HK-2 (cell line): ENCODE measurements at regions not wholly inside any gene's neighbourhood (a gene's known extent, or its start where the extent isn't known, plus 50 kb on each side); places are given as distances from the start of the nearest gene placed in this dataset.

Source experiments
- DNase-seq: peaks from one replicate; pipeline ENCODE4 v3.0.0-alpha.2; 2018; ENCODE audit not compliant: unreplicated experiment

DNA sequence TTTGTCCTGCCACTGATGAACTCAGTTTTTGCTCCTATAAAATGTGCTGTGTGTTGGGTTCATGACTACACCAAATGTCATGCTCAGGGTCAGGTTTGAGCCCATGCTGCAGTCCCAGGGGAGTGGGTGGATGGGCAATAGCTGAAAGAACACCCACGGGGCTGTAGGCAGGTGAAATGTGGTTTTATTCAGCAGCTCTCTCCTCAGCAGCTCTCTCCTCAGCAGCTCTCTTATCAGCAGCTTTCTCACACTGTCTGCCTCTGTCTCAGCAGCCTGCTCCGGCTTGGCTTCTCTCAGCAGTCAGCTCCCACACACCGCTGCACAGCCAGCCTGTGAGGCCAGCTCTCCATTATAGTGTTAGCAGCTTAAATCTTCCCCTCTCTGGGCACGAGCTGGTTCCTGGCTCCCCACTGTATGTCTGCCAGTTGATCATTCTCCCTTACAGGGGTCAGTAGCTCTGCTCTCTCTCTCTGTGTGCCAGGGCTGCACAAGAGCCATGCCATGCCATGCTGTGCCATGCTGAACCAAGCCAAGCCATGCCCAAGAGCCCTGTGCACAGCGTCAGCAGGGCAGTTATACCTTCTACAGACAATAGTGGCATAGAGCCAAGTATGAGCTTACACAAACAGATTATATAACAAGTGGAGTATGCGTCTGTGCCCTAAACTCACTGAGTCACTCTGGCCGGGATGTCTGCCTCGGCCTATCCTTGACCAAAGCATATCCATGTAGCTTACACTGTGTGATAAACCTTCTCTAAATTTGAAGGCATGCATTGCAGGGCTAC lies 303.3 kb upstream of the TMPO start:
- DNase-seq, result no peak

DNA sequence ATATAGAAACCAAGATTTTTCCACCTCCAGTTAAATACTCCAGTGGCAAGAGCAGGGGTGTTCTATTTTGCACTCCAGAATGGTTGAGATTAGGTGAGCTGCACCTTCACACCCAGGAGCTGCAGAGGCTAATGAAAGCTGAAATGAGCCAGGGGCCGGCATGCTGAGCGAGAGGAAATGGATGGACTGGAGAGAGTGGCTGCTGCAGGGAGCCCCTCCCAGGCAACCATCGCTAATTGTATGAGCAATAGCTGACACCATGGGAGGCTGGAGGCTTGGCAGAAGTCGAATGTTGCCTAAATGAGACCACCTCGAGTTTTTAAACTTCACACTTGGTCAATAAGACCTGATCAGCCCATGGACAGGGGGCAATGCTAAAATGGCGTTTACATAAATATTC lies 301.8 kb upstream of the TMPO start:
- no peak for DNase-seq

DNA sequence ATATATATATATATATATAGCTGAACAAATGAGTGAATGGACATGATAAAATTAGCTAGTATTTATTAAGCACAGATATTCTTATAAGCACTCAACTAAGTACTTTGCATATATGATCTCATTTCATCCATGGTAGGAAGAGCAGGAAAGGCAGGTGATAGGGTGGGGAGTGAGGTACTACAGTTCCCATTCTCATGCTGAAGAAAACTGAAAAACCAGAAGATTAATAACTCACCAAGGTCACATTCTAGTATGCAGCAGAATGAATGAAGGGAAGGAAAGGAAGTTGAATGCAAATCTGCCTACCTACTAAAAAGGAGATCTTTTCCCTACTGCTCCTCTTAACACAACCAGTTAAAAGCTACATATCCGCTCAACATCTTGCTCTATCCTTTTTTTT lies 298.1 kb upstream of the TMPO start:
- DNase-seq, result no peak

DNA sequence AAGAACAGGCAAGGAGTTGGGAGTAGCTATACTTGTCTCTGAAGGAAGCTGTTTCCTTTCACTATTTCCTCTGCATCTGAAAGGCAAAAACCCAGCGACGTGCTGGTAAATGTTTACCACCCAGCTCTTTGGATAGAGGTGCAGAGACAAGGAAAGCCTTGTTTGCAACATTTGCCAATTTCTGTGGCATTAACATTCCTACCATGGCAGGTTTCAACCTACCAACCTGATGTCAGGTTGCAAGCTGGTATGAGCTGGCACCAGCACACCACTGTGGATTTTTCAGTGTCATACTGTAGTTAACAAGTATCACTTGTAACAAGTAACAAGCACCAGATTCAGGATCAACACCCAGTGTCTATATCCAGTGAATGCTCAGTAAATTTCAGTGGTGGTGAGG lies 294.8 kb upstream of the TMPO start:
- no peak for DNase-seq

DNA sequence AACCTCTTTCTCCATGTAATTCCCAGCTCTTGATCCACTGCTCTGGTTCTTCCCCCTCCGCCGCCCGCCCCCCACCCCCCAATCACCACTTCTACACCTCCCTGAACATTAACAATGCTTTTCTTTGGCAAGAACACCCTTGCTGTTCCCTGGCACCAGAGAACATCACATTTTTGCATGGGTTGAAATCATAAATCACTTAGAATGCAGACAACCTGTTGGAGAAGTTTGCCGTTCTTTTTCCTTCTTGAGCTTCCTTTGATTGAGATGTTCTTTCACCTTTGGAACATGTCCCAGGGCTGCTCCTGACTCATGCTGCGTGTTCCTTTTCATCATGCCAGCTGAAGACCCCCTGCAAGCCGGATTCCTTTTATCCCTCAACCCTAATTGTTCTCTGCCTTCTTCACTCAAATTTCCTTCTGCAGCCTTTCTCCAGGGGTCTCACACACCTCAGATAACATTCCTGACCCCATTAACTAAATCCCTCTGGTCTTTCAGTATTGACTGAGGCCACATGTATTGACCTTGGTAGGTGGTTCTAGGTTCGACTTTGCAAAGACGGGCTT lies 294.1 kb upstream of the TMPO start:
- no peak for DNase-seq

DNA sequence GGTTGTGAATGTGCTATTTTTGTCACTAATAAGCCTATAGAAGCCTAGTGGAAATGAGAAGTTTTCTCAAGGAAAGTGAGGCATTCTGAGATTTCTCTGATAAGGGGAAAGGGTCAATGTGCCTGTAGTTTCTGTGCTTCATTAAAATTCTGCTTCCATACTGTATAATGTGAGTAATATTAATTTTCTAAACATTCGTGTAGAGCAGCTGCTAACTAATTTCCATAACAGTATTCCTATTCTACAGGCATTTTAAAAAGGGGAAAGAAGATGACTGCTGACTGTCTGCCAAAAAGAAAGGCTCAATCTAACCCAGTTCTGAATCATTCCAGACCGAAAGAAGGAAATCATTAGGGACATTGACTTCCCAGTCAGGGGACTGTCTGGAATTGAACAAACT lies 293.3 kb upstream of the TMPO start:
- DNase-seq, result no peak

DNA sequence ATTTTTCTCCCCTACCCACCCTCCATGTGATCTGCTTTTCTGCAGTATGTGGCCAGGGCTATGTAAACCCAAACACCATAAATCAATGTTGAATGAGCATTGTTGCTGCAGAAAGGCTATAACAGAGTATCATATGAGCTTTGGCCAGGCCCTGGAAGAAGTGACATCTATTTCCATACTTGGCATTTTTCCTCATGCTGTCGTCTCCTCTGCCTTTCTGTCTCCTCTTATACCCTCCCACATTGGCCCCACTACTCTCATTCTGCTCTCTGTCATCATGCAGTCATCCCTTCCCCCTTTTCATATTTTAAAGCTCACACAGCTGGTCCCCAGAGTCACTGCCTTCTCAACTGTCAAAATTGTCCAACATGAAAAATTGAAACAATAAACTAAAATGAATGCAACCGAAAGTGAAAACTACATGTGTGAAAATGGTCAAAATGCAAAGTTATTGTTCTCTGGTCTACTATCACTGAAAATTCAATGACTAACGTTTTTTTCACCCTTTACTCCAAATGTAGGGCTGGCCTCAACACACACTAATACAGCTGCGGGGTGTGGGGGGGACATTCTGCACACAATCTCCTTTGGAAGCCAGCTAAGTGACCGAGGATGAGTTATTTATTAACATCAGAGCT lies 290.7 kb upstream of the TMPO start:
- no peak for DNase-seq

DNA sequence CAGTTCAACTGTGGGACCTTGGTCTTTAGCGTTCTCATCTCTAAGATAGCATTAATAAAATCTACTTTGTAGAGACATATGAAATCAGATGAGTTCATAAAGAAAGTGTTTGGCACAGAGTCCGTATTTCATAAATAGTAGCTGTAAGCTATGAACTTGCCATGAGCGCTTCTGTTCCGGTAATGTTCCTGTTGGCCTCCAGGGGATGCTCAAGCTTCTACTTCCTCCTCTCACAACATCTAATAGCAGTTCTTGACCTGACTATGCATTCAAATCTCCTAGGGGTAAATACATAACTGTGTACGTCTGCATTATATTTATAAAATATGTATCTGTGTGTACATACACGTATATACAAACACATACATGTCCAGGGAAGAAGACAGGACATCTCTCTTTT lies 288.2 kb upstream of the TMPO start:
- no peak for DNase-seq

DNA sequence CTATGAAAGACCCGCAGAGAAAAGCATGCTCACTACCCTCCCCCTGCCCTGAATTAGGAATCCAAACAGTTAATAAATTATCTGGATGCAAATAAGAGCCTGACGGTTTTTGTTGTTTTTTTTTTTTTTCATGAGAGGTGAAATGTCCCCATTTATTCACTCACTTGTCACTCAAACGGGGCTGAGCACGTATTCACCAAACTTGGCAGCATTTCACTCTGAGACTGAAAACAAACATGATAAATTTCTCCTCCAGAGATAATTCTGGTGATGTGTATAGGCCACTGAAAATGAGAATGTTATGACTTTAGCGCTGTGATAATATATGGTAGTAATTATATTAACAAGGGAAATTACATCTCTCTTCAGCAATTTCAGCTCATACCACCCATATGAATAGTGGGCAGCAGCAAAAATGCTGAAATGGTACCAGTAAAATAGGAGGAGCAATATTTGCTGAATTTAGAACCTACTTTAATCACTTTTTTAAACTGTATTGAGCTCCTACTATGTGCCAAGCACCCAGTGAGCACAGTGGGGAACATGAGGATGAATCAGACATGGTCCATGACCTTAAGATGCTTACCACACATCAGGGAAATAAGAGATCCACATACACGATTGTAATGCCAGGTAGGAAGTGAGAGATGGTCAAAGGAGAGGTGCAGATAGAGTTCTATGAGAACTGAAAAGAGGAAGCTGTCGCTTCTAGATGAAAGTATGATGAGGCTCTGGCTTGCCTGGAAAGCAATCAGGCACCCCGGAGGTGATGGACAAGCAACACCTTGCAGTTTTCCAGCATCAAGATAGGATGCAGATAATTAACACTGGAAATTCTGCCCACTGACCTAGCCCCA lies 286.5 kb upstream of the TMPO start:
- no peak for DNase-seq

DNA sequence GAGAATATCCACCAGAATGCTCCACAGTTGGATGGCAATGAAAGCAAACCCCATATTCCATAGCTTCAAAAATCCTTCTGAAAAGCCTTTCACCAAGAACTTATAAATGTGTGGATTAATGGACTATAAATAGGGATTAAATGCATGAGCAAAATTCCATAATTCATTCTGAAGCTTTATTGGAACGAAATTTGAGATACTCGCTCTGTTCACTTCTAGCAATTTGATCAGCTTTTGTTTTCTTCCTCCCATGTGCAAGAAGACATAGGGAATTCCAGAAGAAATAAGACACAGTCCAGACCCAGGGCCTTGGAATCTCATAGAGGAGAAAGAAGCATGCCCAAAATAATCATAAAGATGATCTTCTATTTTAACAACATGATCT lies 285.9 kb upstream of the TMPO start:
- DNase-seq, result no peak

DNA sequence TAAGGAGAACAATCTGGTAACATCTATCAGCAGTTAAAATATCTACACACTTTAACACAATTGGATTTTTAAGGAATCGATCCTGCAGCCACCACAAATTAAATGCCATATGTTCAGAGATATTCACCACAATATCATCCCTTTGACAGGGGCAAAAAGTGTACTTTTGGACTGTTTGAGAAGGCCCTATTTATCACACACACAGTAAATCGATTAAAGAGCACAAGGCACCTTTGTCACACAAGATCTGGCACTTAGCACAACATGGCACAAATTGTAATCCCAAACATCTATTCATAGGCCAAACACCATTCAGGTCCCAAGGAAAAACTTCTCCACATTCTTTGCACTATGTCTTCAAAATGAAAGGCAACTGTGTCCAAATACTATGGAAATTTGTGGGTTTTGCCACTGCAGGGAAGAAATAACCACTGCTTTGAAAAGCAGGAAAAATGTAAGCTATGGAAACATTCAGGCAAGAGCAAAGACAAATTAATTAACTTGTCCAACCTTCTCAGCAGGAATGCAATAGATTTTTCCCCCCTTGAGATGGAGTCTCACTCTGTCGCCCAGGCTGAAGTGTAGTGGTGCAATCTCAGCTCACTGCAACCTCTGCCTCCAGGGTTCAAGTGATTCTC lies 282.5 kb upstream of the TMPO start:
- no peak for DNase-seq

DNA sequence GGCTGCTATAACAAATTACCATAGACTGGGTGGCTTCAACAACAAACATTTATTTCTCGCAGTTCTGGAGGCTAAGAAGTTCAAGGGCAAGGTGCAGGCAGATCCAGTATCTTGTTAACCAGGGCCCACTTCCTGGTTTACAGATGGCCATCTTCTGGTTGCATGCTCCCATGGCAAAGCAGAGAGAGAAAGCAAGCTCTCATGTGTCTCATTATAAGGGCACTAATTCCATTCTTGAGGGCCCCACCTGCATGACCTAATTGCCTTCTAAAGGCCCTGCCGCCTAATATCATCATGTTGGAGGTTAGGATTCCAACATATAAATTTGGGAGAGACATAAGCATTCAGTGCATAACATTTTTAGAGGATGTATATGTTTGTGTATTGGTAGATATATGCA lies 280.1 kb upstream of the TMPO start:
- DNase-seq, result no peak

DNA sequence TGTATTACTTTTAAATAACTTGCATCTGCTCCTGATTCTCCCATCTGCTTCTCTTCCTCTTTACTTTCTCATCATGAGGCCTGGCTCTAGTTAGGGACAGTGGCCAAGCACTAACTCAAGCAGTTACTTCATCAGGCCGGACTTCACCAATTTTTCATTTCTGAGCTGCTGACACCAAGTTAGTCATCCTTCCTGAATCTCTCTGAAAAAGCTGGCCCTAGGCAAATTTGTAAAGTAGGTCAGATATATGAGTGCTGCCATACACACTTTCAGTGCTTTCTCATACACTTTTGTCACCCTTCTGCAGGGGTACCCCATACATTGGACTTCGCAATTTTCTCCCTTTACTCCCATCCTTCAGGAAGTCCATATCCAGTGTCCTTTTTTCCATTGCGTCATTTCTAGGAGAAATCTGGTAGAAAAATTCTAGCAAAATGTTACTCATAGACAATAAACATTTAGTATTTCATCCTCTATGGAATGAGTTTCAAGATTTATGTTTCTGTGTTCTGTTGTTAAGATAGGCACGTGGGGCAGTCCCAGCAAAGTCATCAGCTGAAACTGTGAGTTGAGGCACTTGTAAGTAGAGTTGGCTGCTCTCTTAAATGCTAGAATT lies 276.8 kb upstream of the TMPO start:
- DNase-seq, result no peak

DNA sequence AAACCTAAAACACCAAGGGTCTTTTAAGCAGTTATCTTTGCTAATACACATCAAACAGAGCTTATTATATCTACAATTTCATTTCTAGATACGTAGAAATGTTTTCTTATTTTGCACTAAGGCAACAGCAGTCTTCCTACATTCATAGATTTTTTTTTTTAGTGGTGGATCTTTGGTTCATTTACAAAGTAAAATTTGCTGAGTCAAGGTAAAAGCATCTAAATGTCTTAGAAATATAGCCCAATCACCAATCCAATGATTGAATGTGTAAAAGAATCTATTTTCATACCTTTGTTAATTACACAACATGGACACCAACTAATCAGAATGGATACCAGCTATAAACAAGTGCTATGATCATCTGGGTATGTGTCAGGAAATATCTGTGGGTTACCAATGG lies 272.2 kb upstream of the TMPO start:
- DNase-seq, result no peak

DNA sequence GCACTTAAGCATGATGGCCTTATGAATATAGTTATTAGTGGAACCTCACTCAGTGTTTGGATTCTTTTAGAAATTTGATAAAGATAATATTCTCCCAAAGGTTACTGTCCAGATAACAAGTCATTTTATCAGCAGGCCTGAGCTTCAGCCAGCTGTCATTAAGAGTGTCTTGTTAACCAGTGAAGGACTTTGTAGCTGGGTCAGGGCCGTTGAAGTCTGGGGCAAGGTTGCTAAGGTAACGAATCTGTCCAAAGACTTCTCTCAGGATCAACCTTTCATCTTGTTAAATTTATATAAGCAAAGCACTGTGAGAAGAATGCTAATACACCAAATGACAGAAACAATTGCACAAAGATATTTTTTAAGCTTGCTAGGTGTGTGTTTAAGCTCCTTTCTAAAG lies 271.3 kb upstream of the TMPO start:
- no peak for DNase-seq

DNA sequence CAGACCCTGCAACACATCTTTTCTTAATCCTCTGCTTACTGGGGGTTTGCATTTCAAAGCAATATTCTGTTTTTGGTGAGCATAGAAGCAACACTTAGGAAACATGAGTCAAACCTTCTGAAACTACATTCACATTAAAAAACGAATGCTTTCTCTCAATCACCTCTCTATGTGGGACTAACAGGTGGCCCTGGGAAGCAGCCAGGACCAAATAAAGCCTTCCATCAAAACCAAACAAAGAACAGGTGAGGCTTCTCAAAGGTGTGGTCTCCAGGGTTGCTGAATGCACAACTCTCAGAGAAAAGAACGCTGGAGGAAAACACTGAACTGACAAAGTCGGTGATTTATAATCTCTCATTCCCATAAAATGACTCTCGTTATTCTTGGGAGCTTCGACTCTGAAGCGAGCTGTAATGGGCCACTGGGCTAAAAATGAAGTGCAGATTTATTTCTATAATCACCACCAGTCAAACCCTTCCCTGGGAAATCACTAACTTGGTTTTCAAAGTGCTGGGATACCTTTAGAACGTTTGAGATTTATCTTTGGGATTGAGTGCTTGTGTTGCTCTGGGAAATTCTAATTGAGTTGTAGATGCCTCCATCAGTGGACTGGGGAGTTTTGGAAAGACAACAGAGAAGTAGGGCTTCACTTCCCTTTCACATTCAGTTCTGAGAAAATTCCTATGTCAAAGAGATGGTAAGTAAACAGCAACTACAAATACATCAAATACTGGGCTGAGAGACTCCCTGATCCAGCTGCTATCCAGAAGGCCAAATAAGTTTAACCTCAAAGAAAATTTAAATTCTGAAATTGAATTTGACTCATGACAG lies 262.0 kb upstream of the TMPO start:
- no peak for DNase-seq

DNA sequence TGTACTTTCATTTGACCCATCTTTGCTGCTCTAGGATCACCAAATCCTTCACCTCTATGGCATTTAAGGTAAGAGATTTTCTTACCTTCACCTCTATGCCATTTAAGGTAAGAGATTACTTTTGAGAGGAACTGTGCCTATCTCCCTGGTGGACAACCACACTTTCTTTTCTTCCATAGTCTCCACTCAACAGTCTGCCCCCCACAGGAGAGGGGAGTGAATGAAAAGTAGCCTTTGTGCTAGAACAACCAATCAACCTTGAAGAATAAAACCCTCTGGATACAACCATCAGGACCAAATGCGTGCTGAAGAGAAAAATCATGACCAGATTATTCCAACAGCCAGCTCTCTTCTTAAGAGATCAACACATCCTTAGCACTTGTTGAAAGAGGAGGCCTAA lies 258.6 kb upstream of the TMPO start:
- DNase-seq, result no peak

DNA sequence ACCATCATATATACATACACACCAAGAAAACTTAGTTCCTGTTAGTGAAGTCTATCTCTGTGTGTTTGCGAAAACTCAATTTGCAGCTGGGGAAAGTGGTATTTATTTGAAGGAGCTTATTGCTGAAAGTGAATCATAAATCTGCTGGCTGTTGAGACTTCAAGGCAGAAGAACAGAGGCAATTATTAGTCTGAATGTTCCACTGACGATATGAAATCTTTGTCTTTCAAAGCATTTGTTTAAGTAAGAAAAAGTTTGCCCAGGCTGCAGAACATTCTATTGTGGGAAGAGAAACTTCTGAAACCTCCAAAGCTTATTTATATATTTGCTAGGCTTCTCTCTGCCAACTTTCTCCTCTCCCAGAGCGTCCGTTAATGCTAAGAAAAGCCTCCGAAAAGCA lies 255.7 kb upstream of the TMPO start:
- DNase-seq, result no peak

DNA sequence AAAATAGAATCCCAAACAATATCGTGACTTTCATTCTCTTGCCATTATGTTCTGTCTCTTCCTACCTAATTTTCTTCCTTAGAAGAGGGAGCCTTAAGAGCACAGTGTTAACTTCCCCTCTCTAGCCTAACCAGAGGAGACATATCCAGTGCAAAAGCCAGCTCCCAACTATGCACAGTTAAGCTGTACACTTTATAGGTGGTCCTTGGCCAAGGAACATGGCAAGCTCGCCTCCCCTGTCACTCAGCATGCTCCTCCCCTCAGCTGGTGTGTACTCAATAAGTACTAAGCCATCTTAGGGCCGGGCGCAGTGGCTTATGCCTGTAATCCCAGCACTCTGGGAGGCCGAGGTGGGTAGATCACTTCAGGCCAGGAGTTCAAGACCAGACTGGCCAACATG lies 255.1 kb upstream of the TMPO start:
- no peak for DNase-seq

DNA sequence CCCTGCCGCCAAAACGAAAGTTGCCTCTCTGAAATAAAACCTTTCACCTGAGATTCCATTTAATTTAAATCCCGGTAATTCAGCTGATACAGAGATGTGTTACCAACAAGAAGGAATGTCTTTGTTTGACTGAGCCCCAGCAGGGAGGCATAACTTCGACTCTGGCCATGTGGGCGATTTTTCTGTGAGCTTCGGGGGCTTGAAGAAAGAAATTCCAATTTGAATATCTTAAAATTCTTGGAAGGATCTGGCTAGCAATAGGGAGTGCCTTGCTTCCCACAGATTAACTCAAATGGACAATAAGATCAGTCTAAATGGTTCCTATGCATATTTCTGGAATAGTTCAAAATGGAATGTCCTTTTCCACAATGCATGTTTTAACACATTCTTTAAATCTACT lies 252.5 kb upstream of the TMPO start:
- DNase-seq, result no peak
